GM12878 (cell line): ENCODE measurements at regions not wholly inside any gene's neighbourhood (a gene's known extent, or its start where the extent isn't known, plus 50 kb on each side); places are given as distances from the start of the nearest gene placed in this dataset.

Experiments used
- ATAC-seq: fragments of 200-7000 bp; cut with Tn5 transposase; 3 replicates; pipeline ENCODE4 v1.9.1; 2020; ENCODE audit warnings: mild to moderate bottlenecking, moderate library complexity
- BruUV-seq: library from RNA; stranded (reverse); fragments of 400-500 nt; replicated peaks from 2 replicates; lab custom pipeline; 2021; lab: Mats Ljungman, UMichigan
- CTCF ChIA-PET: fragments of 300-600 bp; sonication (Branson Sonifier 250); formaldehyde crosslinking; extraction: SDS; loops from one replicate; lab custom pipeline; 2021; ENCODE audit warnings: inconsistent platforms; lab: Yijun Ruan, JAX
- POLR2A ChIA-PET: fragments of 350-600 bp; formaldehyde crosslinking; extraction: SDS; loops from one replicate; lab custom pipeline; 2021; ENCODE audit warnings: inconsistent platforms; lab: Charles Lee
- RAD21 ChIA-PET: fragments of 300-600 bp; sonication (Branson Sonifier 250); formaldehyde crosslinking; loops from one replicate; lab custom pipeline; 2023; ENCODE audit warnings: antibody characterized with exemption; ENCODE audit not compliant: unreplicated experiment; lab: Charles Lee
- SMC1A ChIA-PET: fragments of 300-600 bp; sonication (Branson Sonifier 250); formaldehyde crosslinking; loops from one replicate; lab custom pipeline; 2023; ENCODE audit not compliant: unreplicated experiment, uncharacterized antibody; lab: Charles Lee
- DNase-seq: peaks from one replicate; pipeline ENCODE4 v3.0.0-alpha.2; 2011; ENCODE audit warnings: low read depth, low spot score
- FAIRE-seq: peaks from 3 replicates; lab custom pipeline; 2011; peaks lifted over from hg19 to GRCh38; lab: Jason Lieb, UNC
- H2AFZ ChIP-seq: 2 replicates; pipeline ENCODE4 v1.6.0; 2011; ENCODE audit warnings: low read depth, low read length, control low read depth; ENCODE audit not compliant: control insufficient read depth
- H3K27ac ChIP-seq: 2 replicates; pipeline ENCODE4 v1.5.1; 2011; ENCODE audit warnings: control low read depth; ENCODE audit not compliant: control insufficient read depth, insufficient read depth
- H3K27me3 ChIP-seq, 2 experiments: replicated peaks in 1 of 2; 2 replicates each; pipeline versions ENCODE4 v1.6.0 to v1.6.1; 2011; ENCODE audit warnings: low read length in 1 of 2; ENCODE audit not compliant: control insufficient read depth in 2 of 2, insufficient read depth in 2 of 2
- H3K36me3 ChIP-seq, 2 experiments: 2 replicates each; pipeline ENCODE4 v1.5.1; 2011; ENCODE audit warnings: low read length in 1 of 2; ENCODE audit not compliant: control insufficient read depth in 2 of 2, insufficient read depth in 2 of 2
- H3K4me1 ChIP-seq: 2 replicates; pipeline ENCODE4 v1.6.1; 2011; ENCODE audit warnings: mild to moderate bottlenecking, low read length, moderate library complexity, mixed read lengths; ENCODE audit not compliant: control insufficient read depth, insufficient read depth
- H3K4me2 ChIP-seq: 2 replicates; pipeline ENCODE4 v1.6.0; 2011; ENCODE audit warnings: control low read depth; ENCODE audit not compliant: control insufficient read depth, insufficient read depth
- H3K4me3 ChIP-seq: fragments of 200-600 bp; sonication (generic); 2 replicates; pipeline ENCODE4 v1.5.1; 2016
- H3K79me2 ChIP-seq: 2 replicates; pipeline ENCODE4 v1.6.0; 2011; ENCODE audit warnings: low read length; ENCODE audit not compliant: control insufficient read depth, insufficient read depth
- H3K9ac ChIP-seq: 2 replicates; pipeline ENCODE4 v1.8.0; 2011; ENCODE audit warnings: low read length, control low read depth, mixed read lengths; ENCODE audit not compliant: control insufficient read depth, insufficient read depth
- H3K9me3 ChIP-seq: replicated peaks from 3 replicates; pipeline ENCODE4 v1.5.1; 2011; ENCODE audit warnings: mild to moderate bottlenecking, low read length; ENCODE audit not compliant: control insufficient read depth, insufficient read depth
- H4K20me1 ChIP-seq: 2 replicates; pipeline ENCODE4 v1.6.0; 2011; ENCODE audit not compliant: control insufficient read depth, insufficient read depth
- POU2F2 ChIP-seq: IDR thresholded peaks from 3 replicates; pipeline ENCODE4 v1.6.1; 2011; ENCODE audit warnings: low read depth, mild to moderate bottlenecking, low read length, borderline replicate concordance
- WGBS: methylation state at CpG from one replicate; pipeline ENCODE4 v1.1.6; 2016; ENCODE audit warnings: low lambda C conversion rate; ENCODE audit not compliant: insufficient replicate concordance, insufficient coverage; ENCODE audit errors: missing lambda C conversion rate; 5-methylcytosine and 5-hydroxymethylcytosine counted together
- in situ Hi-C: fragments of 300-500 bp; cut with MboI; formaldehyde crosslinking; loops from 9 replicates; pipeline ENCODE4 v1.14.3; 2018; ENCODE audit warnings: mixed read lengths
- intact Hi-C: fragments of 100-400 bp; cut with micrococcal nuclease; formaldehyde crosslinking; loops from one replicate; pipeline ENCODE4 v1.14.2; 2022; ENCODE audit not compliant: unreplicated experiment
- TF ChIP-seq, protein P1 (sequence below): fragments of 150-350 bp; IDR thresholded peaks from 2 replicates; pipeline ENCODE4 v1.6.1; 2016; ENCODE audit warnings: low read depth, low read length

DNA sequence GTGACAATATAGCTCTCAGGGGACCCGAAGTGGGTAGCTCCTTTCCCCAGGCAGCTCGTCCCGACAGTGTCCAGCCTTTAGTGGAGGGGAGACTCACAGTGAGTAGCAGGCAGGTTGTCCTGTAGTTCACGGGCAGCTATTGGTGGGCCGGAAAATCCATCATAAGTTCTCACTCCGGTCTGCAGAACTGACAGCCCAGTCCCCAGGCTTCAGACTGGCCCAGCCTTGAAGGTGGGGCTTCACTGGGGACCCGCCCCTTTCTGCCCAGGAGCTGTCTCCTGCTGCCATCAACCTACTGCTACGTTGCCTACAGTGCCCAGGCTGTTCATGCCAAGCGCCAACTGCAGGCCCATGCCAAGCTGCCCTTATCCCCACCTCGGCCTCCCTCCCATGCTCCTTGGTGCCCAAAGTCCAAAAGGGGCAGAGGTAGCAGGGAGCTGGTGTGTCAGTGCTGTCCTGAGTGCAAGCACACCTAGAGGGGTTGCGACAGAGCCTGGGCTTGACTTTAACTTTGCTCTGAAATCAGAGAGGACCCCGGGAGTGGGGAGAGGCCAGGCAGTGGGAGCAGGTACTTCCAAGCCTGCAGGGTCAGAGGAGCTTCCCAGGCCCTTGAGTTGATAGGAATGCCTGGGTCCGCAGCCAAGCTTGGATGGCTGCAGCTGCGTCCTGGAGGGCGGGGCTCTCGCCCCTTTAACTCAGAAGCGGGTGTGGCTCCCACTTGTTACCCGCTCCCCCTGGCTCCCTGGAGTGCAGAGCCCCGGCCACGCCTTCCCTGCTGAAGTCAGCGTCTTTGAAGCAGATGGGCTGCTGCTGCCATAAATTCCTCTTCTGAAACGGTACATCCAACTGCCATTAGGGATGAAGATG is 1144.3 kb upstream of the NCAM2 start:
- FAIRE-seq: no peak
- Histone ChIP-seq H4K20me1 (no peaks in the 10 kb centered on the region), H3K27ac (no peak overlapping the region), H3K79me2 (no peaks in the 10 kb centered on the region), H3K9me3 (no peaks in the 10 kb centered on the region; the same call in 2 of the 3 replicates), H2AFZ (no peak overlapping the region), H3K36me3 (no peaks in the 10 kb centered on the region), H3K27me3 (no peaks in the 10 kb centered on the region), H3K9ac (no peak overlapping the region), H3K4me3 (no peak overlapping the region), H3K4me2 (no peak overlapping the region), H3K4me1 (no peaks in the 10 kb centered on the region)
- POLR2A ChIA-PET: no interaction called here
- in situ Hi-C loops (no loop called here), intact Hi-C loops (no loop called here)
- CTCF ChIA-PET: interaction anchor here (0.6 to 0.9 kb wide), 3 partner anchors 10 to 248 kb away, joined by 3 read pairs; no protein-coding TSS in a partner anchor
- DNase-seq: no peak
- RAD21 ChIA-PET: interaction anchor here (0.8 kb wide), 1 partner anchor 26 kb away, joined by 3 read pairs; no protein-coding TSS in a partner anchor
- BruUV-seq: no TSS peak
- 17% methylated on average over 22 of the region's 22 CpGs for WGBS
- ATAC-seq: peak; percentile 67
- SMC1A ChIA-PET: interaction anchor here (1.0 to 1.3 kb wide), 2 partner anchors 12 to 533 kb away, joined by 3 to 4 read pairs; no protein-coding TSS in a partner anchor
- TF ChIP-seq POU2F2: no peak
- TF ChIP-seq, protein P1, sequence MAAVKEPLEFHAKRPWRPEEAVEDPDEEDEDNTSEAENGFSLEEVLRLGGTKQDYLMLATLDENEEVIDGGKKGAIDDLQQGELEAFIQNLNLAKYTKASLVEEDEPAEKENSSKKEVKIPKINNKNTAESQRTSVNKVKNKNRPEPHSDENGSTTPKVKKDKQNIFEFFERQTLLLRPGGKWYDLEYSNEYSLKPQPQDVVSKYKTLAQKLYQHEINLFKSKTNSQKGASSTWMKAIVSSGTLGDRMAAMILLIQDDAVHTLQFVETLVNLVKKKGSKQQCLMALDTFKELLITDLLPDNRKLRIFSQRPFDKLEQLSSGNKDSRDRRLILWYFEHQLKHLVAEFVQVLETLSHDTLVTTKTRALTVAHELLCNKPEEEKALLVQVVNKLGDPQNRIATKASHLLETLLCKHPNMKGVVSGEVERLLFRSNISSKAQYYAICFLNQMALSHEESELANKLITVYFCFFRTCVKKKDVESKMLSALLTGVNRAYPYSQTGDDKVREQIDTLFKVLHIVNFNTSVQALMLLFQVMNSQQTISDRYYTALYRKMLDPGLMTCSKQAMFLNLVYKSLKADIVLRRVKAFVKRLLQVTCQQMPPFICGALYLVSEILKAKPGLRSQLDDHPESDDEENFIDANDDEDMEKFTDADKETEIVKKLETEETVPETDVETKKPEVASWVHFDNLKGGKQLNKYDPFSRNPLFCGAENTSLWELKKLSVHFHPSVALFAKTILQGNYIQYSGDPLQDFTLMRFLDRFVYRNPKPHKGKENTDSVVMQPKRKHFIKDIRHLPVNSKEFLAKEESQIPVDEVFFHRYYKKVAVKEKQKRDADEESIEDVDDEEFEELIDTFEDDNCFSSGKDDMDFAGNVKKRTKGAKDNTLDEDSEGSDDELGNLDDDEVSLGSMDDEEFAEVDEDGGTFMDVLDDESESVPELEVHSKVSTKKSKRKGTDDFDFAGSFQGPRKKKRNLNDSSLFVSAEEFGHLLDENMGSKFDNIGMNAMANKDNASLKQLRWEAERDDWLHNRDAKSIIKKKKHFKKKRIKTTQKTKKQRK: no peak
